ENCODE measurements at regions not wholly inside any gene's neighbourhood (a gene's known extent, or its start where the extent isn't known, plus 50 kb on each side); places are given as distances from the start of the nearest gene placed in this dataset.

DNA sequence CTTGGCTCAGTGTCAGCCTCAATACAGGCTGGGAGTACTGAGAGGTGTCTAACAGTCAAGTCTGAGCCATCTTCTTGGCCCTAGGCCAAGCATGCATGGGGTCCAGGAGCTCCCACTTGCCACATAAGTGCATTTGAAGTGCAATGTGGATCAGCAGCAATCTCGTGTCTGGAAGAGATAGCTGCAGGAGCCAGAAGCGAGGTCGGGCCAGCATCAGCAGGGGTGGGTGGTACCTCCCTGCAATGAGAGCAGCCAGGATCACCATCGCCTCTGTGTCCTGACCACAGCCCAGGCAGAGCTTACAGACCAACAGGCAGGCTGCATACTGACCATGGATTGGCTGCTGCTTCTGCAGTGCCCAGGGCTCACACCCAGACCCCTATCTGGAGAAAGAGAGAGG, 83.0 kb upstream of the CXCL12 start:
- no peaks in the 10 kb centered on the region for H3K36me3 Mint-ChIP-seq (ENCODE audit: low read depth)
- no peak for DNase-seq
- POLR2A ChIA-PET = no interaction called here
- CTCF ChIA-PET = no interaction called here
- H3K9me3 Mint-ChIP-seq = no peaks in the 10 kb centered on the region
- H3K4me1 Mint-ChIP-seq = no peaks in the 10 kb centered on the region
- no peak overlapping the region for H3K4me3 Mint-ChIP-seq
- H3K27me3 Mint-ChIP-seq = peaks cover 8% of the 10 kb centered on the region
- H3K27ac Mint-ChIP-seq = no peak overlapping the region
- no peak for ATAC-seq (ENCODE audit: low read depth)
- no peak for TF ChIP-seq CTCF (IDR thresholded peaks at IDR 0.05)
- intact Hi-C loops (cut with micrococcal nuclease) = no loop called here

- ATAC-seq (ENCODE audit: low read depth) (no peak), DNase-seq (no peak)
- H3K36me3 Mint-ChIP-seq (ENCODE audit: low read depth) = no peaks in the 10 kb centered on the region
- intact Hi-C loops (cut with micrococcal nuclease) = no loop called here
- no peak for TF ChIP-seq CTCF (IDR thresholded peaks at IDR 0.05)
- H3K9me3 Mint-ChIP-seq = no peaks in the 10 kb centered on the region
- no peaks in the 10 kb centered on the region for H3K4me1 Mint-ChIP-seq
- no peak overlapping the region for H3K27ac Mint-ChIP-seq
- ChIA-PET CTCF (no interaction called here), POLR2A (no interaction called here)
- peaks cover 8% of the 10 kb centered on the region for H3K27me3 Mint-ChIP-seq
- H3K4me3 Mint-ChIP-seq = no peak overlapping the region
Observed at GRCh38 chr10:44468525-44468924, 83.6 kb upstream of the CXCL12 start.

- intact Hi-C loops (cut with micrococcal nuclease) = no loop called here
- Mint-ChIP-seq H3K36me3 (ENCODE audit: low read depth) (no peaks in the 10 kb centered on the region), H3K27me3 (peaks cover 8% of the 10 kb centered on the region), H3K27ac (no peak overlapping the region), H3K9me3 (no peaks in the 10 kb centered on the region), H3K4me1 (no peaks in the 10 kb centered on the region), H3K4me3 (no peak overlapping the region)
- ATAC-seq (ENCODE audit: low read depth) (no peak), DNase-seq (no peak)
- no peak for TF ChIP-seq CTCF (IDR thresholded peaks at IDR 0.05)
- POLR2A ChIA-PET = no interaction called here
- CTCF ChIA-PET = no interaction called here
Observed at GRCh38 chr10:44468965-44469364, 84.1 kb upstream of the CXCL12 start.

DNA sequence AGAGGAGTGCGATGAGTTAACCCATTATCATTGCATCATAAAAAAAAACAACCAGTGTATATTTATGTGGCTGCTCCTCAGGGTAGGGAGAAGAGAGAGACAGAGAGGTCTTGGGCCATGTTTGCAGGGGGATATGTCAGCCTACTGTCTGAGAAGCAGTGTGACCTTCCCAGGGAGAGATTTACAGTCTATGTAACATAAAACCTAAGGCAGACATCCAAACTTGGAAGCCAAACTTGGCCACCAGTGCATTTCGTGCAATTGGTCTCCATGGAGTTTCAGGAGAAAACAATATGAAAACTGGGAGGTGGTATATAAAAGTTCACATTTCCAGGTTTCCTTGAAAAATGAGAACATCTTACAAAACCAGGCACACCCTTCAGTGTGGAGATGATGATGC, 85.9 kb upstream of the CXCL12 start:
- H3K9me3 Mint-ChIP-seq = no peaks in the 10 kb centered on the region
- no peak for ATAC-seq (ENCODE audit: low read depth)
- DNase-seq = no peak
- no peaks in the 10 kb centered on the region for H3K36me3 Mint-ChIP-seq (ENCODE audit: low read depth)
- no peak overlapping the region for H3K4me3 Mint-ChIP-seq
- intact Hi-C loops (cut with micrococcal nuclease) = no loop called here
- no peak overlapping the region for H3K27ac Mint-ChIP-seq
- POLR2A ChIA-PET = no interaction called here
- TF ChIP-seq CTCF (IDR thresholded peaks at IDR 0.05) = no peak
- peaks cover 6% of the 10 kb centered on the region for H3K27me3 Mint-ChIP-seq
- no peaks in the 10 kb centered on the region for H3K4me1 Mint-ChIP-seq
- CTCF ChIA-PET = no interaction called here

DNA sequence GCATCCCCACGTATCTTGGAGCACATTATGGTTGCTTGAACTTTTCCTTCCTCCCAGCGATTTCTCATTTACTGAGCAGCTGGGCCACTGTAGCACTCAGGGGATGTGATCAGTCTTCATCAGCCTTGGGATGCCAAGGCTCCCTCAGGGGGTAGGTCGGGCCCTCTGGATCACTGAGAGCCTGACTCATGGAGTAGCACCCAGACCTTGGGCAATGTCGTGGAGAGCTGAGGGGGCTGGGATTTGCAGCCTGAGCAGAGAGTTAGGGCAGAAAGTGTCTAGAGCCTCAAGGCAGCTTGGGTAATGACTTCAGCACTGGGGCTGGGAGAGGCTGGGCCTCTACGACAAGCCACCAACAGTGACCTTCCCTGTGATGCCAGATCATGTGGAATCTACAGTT, 86.5 kb upstream of the CXCL12 start:
- Mint-ChIP-seq H3K4me1 (no peaks in the 10 kb centered on the region), H3K4me3 (no peak overlapping the region), H3K9me3 (no peaks in the 10 kb centered on the region), H3K27me3 (peaks cover 6% of the 10 kb centered on the region), H3K27ac (no peak overlapping the region), H3K36me3 (ENCODE audit: low read depth) (no peaks in the 10 kb centered on the region)
- POLR2A ChIA-PET = no interaction called here
- no peak for DNase-seq
- CTCF ChIA-PET = no interaction called here
- TF ChIP-seq CTCF (IDR thresholded peaks at IDR 0.05) = no peak
- intact Hi-C loops (cut with micrococcal nuclease) = no loop called here
- no peak for ATAC-seq (ENCODE audit: low read depth)

Measured in activated B cell treated with CpG ODN at 0.5 μM for 24 hours (primary cell).